Uterus (tissue), 2 donors: ENCODE measurements at regions not wholly inside any gene's neighbourhood (a gene's known extent, or its start where the extent isn't known, plus 50 kb on each side); places are given as distances from the start of the nearest gene placed in this dataset.

Experiments
- POLR2A ChIP-seq, 2 donors: fragments of 450-650 bp; IDR thresholded peaks; one replicate each; pipeline ENCODE4 v1.6.1; 2016; ENCODE audit warnings: antibody characterized with exemption in 2 of 2, mild to moderate bottlenecking in 1 of 2, moderate library complexity in 1 of 2
- TF ChIP-seq, protein P1 (sequence below), 4 experiments: fragments of 200-600 bp in 2 of 4; fragments of 450-650 bp in 2 of 4; sonication (generic) in 2 of 4; IDR thresholded peaks; one replicate each; pipeline ENCODE4 v1.5.1; 2016 to 2019; ENCODE audit warnings: antibody characterized with exemption in 4 of 4, mild to moderate bottlenecking in 2 of 4, moderate library complexity in 1 of 4

DNA sequence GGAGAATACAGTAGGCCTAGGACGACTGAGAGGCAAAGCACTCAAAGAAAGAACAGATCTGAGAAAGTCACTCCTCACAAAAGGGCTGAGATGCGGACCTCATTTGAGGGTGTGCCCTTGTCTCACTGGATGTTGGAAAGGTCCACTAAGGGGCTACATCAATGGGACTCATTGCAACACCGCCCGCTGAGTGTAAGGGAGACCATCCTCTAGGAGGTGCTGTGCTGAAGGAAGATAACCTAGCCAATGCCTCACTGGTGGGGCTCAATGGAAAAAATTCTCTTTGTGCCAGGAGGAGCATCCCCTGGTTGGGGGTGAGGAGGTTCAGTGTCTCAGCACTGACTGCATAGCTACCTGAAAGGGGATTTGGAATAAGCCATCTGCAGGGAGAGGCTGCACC is 758.7 kb upstream of the CELF2 start:
- TF ChIP-seq, protein P1, sequence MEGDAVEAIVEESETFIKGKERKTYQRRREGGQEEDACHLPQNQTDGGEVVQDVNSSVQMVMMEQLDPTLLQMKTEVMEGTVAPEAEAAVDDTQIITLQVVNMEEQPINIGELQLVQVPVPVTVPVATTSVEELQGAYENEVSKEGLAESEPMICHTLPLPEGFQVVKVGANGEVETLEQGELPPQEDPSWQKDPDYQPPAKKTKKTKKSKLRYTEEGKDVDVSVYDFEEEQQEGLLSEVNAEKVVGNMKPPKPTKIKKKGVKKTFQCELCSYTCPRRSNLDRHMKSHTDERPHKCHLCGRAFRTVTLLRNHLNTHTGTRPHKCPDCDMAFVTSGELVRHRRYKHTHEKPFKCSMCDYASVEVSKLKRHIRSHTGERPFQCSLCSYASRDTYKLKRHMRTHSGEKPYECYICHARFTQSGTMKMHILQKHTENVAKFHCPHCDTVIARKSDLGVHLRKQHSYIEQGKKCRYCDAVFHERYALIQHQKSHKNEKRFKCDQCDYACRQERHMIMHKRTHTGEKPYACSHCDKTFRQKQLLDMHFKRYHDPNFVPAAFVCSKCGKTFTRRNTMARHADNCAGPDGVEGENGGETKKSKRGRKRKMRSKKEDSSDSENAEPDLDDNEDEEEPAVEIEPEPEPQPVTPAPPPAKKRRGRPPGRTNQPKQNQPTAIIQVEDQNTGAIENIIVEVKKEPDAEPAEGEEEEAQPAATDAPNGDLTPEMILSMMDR (IDR thresholded peaks at IDR 0.05): no peak
- no peak for TF ChIP-seq POLR2A (IDR thresholded peaks at IDR 0.05)
